DMS53 treated with DMSO at 0.1 percent for 48 hours (cell line): ENCODE measurements at regions not wholly inside any gene's neighbourhood (a gene's known extent, or its start where the extent isn't known, plus 50 kb on each side); places are given as distances from the start of the nearest gene placed in this dataset.

Experiments
- DNase-seq: peaks from one replicate; lab custom pipeline; 2025; ENCODE audit not compliant: unreplicated experiment; lab: John Stamatoyannopoulos, UW

GRCh38 chr5:89936576-89936975 is 473.0 kb downstream of the CETN3 start:
- no peak for DNase-seq

DNA sequence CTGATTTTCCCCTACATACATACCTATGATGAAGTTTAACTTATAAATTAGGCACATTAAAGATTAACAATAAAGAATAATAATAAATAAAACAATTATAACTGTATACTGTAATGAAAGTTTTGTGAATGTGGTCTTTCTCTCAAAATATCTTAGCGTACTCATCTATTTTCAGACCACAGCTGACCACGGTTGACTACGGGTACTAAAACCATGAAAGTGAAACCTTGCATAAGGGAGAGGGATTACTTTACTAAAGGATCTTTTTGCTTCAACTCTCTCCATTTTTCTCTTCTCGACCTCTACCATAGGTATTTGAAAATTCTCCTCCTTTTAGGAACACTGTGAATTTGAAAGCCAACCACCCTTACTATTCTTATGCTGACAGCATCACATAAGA is 475.5 kb downstream of the CETN3 start:
- no peak for DNase-seq

DNA sequence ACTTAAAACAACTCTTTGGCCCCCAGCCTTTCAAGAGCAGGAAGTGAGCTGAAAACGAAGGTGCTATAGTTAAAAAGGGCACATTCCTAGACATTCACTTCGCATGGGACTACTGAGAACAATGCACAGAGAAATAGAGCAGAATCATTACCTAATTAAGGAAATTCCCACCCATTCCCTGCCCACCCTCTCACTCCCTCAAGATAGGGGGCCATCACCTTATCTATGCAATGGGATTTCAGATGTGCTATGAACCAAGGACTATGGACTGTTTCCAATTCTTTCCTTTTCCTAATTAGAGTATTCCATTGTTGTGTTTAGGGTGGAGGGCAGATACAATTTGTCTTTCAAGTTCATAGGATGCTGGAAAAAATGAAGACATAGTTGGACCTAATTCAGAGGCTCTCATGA is 476.8 kb downstream of the CETN3 start:
- no peak for DNase-seq

GRCh38 chr5:89930591-89931392 is 478.8 kb downstream of the CETN3 start:
- DNase-seq, result peak; percentile 41

DNA sequence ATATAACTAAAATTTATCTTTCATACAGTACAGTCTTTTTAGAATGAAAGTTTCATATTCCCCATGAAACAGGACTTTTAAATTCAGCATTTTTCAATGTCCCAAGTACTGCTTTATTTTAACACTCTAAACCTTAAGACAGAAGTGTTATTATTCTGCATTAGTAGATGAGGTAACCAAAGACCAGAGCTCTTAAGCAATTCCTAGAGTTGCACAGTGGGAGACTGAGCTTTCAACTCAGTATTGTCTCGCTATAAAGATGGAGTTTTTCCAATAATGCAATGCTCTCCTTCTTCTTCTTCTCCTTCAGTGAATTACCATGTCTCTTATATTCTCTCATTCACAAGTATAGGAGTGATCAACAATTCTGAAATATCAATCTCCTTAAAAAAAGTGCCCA is 479.7 kb downstream of the CETN3 start:
- DNase-seq, result no peak

DNA sequence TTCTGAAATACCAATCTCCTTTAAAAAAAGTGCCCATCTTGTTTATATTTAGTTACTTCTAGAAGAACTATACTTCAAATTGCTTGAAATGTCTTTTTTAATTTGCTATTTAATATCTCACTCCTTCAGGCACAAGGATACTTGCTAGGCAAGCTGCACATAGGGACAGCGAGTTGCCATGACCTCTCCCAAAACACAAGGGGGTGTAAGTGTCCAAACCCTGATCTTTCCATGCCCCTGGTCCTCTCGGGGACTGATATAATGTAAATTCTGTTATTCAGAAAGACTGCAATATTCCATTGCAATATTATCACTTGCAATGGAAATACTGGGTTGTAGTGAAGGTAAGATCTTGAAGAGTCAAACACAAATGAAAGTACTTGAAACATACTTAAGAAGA is 480.4 kb downstream of the CETN3 start:
- no peak for DNase-seq

DNA sequence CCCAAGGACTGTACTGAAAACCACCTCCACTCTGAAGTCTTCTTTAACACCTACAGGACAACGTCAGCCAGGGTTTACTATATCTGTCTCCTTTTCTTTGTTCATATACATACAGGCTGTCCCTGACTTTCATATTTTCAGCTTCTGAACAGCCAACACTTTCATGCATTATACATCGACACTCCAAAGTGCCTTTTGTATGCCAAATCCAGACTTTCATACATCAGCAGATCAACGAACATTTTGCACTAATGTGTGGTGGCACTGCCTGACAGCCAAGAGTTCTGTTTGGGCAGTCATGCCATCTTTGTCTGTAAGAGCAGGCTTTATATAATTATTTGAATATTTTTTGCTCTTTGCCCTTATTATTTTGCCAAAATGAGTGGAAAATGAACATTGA is 487.4 kb downstream of the CETN3 start:
- no peak for DNase-seq

DNA sequence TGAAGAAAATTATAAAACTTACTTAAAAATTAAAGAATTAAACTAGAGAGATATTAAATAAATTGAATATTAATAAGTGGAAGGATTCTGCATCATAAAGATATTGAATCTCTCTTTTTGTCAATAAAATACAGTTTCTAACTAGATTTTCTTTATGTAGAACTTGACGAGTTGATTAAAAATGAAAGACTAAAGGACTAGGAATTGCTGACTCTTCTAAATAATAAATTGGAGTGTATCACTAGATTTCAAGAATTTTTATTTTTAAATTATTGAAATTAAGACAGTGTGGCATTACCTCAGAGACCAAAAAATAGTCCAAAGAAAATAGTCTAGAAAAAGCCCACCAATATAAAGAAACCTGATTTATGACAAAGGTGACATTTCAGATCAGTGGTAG is 492.4 kb downstream of the CETN3 start:
- no peak for DNase-seq

DNA sequence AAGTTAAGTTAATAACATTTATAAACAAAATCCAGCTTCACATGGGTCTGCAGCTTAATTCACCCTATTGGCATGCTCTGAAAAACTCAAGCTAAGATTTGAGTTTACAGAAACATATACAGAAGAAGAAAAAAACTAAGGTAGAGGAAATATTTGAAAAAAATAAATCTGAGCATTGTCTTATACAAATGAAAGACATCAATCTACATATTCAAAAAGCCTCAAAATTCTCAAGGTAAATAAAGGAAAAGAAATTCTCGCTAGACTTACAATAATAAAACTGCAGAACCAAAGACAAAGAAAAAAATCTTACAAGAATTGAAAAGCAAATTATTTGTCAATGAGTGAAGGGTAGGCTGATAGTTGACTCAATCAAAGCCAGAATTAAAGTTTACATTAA is 493.4 kb downstream of the CETN3 start:
- no peak for DNase-seq

DNA sequence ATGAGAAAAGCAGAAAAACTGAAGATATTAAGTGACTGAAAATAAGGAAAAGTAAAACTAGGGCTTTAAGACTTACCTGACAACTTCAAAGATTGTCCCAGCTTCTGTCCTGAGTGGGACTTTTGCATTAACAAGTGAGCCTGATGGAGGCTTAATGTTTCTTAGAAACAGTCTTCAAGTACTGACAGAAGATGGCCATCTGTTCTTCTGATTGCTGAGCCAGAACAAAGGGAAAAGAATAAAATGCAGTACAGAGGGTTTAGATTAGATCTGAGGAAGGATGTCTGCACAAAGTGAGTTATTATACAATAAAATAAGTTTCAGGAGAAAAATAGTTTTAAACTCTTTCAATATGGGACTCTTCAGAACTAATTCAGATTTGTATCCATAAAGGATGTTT is 500.7 kb downstream of the CETN3 start:
- DNase-seq, result no peak

DNA sequence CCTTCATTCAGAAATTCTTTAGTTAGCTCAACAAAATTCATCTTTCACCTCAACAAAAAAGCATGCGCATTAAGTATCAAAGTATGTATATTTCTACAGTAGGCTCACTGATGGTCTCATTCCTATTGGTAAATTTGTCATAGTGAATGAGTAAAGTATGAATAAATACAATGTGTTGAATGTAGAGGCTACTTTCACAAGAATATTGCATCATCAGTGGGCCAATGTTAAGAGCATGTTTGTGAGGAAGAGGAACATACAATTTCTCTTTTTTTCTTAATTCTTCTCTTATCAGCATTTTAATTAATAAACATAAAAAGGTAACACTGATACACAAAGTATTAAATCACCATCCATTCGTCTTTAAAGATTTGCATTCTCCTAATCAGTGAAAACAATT is 505.1 kb downstream of the CETN3 start:
- no peak for DNase-seq

- DNase-seq, result no peak
Measured at GRCh38 chr5:89901983-89902382, 507.6 kb downstream of the CETN3 start.

DNA sequence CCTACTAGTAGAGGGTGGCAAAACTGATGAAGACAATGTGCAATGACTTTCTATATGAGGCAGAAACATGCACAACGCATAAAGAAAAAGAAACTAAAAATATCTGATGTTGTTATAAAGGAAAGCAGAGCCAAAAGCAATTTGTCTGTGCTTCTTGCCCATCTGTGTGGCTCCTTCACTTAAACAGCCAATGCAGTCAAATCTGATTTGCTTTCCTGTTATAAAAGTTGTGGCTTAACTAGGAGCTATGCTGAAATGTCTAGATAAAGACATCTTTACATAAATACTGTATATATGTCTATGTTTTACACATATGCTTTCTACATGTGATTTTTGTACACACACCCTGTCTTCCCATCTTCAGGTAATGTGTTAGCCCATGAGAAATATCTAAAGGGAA is 508.2 kb downstream of the CETN3 start:
- DNase-seq, result no peak

GRCh38 chr5:89900346-89900745 is 509.2 kb downstream of the CETN3 start:
- DNase-seq, result no peak

GRCh38 chr5:89899559-89899958 is 510.0 kb downstream of the CETN3 start:
- no peak for DNase-seq

- no peak for DNase-seq
Measured at GRCh38 chr5:89893546-89893945, 516.0 kb downstream of the CETN3 start.

DNA sequence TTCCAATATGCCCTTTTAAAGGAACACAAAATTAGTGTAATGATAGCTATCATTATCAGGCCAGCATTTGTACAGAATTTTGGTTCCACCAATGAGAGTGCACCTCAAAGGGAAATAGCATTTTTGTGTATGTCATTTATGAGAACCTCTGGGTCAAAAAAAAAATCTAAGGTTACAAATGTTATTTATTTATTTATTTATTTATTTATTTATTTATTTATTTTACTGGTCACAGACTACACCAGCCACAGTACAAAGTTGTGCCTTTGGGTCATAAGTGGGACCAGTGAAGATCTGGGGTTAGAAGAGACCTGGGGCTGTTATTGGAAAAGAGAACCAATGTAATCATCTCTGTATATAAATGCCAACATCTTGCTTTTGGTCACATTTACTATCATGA is 523.9 kb downstream of the CETN3 start:
- DNase-seq, result no peak

DNA sequence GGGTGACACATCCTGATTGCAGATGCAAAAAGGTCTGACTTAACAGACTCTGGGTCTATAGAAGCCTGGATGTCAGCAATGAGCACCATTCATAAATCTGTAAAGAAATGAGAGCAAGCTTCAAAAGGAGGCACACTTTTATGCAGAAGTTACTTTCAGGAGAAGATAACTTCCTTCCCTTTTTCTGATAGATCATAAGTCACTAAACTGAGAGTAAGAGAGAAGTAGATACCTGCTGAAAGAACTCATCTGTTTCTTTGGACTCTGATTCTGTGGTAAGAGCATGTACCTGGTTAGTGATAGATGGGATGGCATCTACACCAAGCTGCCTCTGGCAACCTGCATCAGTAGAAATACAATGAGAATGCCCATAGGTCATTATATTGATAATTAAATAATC is 525.6 kb downstream of the CETN3 start:
- DNase-seq, result no peak

DNA sequence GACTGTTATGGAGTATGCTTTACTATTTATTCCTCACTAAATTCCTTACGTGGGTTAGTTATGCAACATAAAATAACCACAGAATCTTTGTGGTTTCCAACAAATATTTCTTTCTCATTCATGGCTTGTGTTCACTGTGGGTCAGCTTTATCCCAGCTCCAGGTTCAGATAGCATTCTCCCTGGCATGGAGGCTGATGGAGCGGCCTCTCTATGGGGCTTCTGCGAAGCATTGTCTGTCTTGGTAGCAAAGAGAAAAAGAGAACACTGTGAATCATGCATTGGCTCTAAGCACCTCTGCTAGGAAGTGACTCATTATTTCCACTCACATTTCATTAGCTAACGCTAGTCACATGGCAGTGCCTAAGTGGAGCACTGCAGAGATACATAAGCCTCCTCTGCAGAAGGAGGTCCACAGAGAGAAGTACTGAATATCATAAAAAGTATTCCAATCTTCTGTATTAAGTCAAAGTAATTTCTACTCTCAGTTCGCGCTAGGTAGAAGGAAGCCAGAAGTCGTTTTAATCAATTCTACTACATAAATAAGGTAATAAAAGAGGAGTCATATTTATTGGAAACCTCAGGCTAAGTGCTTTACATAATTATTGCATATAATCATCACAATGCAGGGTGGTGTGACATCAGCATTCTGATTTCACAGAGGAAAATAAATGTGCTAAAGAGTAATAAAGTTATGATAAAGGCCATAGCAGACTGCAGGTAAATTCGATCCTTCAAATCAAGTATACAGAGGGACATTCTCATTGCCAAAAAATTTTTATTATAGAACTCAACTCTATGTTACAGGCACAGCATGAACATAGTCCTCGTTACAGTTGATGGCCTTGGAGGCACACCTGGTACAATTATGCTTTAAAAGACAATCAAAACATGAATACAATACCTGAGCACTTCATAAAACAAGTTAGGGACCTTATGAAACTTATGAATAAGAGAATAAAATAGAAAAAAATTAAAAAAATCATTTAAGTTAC is 531.1 kb downstream of the CETN3 start:
- DNase-seq, result peak; percentile 33

DNA sequence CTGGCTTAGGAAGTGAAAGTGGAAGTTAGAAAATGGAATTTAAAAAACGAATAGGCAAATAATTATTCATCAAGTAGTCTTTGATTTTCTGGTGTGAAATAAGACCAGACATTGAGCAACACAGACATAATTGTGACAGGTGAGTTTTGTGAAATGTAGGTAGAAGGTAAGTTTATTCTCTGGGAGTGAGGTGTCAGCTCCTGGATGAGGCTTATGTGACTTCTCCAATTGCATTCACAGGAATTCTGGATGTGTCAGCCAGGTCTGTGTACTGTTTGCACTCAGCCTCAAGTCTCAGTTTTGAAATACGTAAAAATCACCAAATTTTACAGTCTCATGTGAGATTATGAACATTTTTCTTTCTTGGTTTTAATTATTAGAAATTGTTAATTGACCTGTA is 537.6 kb downstream of the CETN3 start:
- DNase-seq, result no peak

GRCh38 chr5:89869346-89869745 is 540.2 kb downstream of the CETN3 start:
- no peak for DNase-seq

DNA sequence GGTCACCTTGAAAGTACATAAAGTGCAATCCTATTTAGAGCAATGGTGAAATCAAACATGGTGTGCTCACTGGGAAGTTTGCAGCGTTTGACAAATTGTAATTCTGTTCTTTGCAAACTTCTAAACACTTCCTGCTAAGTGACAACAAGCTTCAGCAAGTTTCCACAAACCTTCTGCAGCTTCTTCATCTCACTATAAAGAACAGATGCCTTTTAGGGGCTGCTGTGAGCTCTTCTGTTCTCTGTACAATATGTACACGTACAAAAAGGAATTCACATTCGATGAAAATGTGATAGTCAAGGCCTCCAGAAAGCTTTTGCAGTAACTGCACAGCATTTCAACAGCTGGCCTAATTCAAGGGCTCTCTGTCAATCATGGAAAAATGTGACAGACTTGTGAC is 543.1 kb downstream of the CETN3 start:
- no peak for DNase-seq
